ENCODE measurements at regions not wholly inside any gene's neighbourhood (a gene's known extent, or its start where the extent isn't known, plus 50 kb on each side); places are given as distances from the start of the nearest gene placed in this dataset.

GRCh38 chr3:30187366-30187765 lies 419.0 kb upstream of the TGFBR2 start:
- TF ChIP-seq CTCF (IDR thresholded peaks at IDR 0.05; ENCODE audit: low read depth, low read length, poor library complexity, severe bottlenecking) (no peak), EZH2phosphoT487 (IDR thresholded peaks at IDR 0.05; ENCODE audit: borderline replicate concordance, low read length) (no peak)
- Histone ChIP-seq H3K4me1 (ENCODE audit: control insufficient read depth, low read length) (no peaks in the 10 kb centered on the region), H4K20me1 (ENCODE audit: control insufficient read depth, insufficient read depth, low read depth, low read length) (no peaks in the 10 kb centered on the region), H3K36me3 (ENCODE audit: control insufficient read depth, low read length) (no peaks in the 10 kb centered on the region), H3K79me2 (ENCODE audit: control insufficient read depth, low read length) (no peaks in the 10 kb centered on the region), H3K27me3 (ENCODE audit: control insufficient read depth, low read length) (no peaks in the 10 kb centered on the region), H3K9me3 (ENCODE audit: control insufficient read depth, insufficient read depth, low read length) (no peaks in the 10 kb centered on the region), H3K9me2 (replicated peaks; ENCODE audit: control insufficient read depth, low read length) (no peaks in the 10 kb centered on the region), H3K27ac (ENCODE audit: low read depth, low read length) (no peak overlapping the region), H3F3A (ENCODE audit: control insufficient read depth, insufficient read depth) (no peaks in the 10 kb centered on the region), H3K4me3 (ENCODE audit: low read length) (no peak overlapping the region), H3K4me2 (ENCODE audit: low read length) (no peak overlapping the region)

- H3K27ac ChIP-seq (ENCODE audit: low read depth, low read length), result no peak overlapping the region
Observed at GRCh38 chr3:30188713-30189112, 417.7 kb upstream of the TGFBR2 start.

GRCh38 chr3:30189900-30190299 lies 416.5 kb upstream of the TGFBR2 start:
- Histone ChIP-seq H3F3A (ENCODE audit: control insufficient read depth, insufficient read depth) (no peaks in the 10 kb centered on the region), H3K79me2 (ENCODE audit: control insufficient read depth, low read length) (no peaks in the 10 kb centered on the region), H3K4me3 (ENCODE audit: low read length) (no peak overlapping the region), H3K36me3 (ENCODE audit: control insufficient read depth, low read length) (no peaks in the 10 kb centered on the region), H4K20me1 (ENCODE audit: control insufficient read depth, insufficient read depth, low read depth, low read length) (no peaks in the 10 kb centered on the region), H3K27me3 (ENCODE audit: control insufficient read depth, low read length) (no peaks in the 10 kb centered on the region; the same call in 1 of the 2 replicates), H3K4me2 (ENCODE audit: low read length) (no peak overlapping the region), H3K27ac (ENCODE audit: low read depth, low read length) (no peak overlapping the region), H3K9me2 (replicated peaks; ENCODE audit: control insufficient read depth, low read length) (no peaks in the 10 kb centered on the region), H3K4me1 (ENCODE audit: control insufficient read depth, low read length) (peaks cover 5% of the 10 kb centered on the region; the same call in 1 of the 2 replicates), H3K9me3 (ENCODE audit: control insufficient read depth, insufficient read depth, low read length) (no peaks in the 10 kb centered on the region)
- TF ChIP-seq EZH2phosphoT487 (IDR thresholded peaks at IDR 0.05; ENCODE audit: borderline replicate concordance, low read length), result no peak
- TF ChIP-seq CTCF (IDR thresholded peaks at IDR 0.05; ENCODE audit: low read depth, low read length, poor library complexity, severe bottlenecking), result no peak

More at GRCh38 chr3:30188713-30189112, 417.7 kb upstream of the TGFBR2 start:
- Histone ChIP-seq H3K36me3 (ENCODE audit: control insufficient read depth, low read length) (no peaks in the 10 kb centered on the region), H3K79me2 (ENCODE audit: control insufficient read depth, low read length) (no peaks in the 10 kb centered on the region), H3K27me3 (ENCODE audit: control insufficient read depth, low read length) (no peaks in the 10 kb centered on the region; the same call in 1 of the 2 replicates), H3K4me3 (ENCODE audit: low read length) (no peak overlapping the region), H4K20me1 (ENCODE audit: control insufficient read depth, insufficient read depth, low read depth, low read length) (no peaks in the 10 kb centered on the region), H3K9me2 (replicated peaks; ENCODE audit: control insufficient read depth, low read length) (no peaks in the 10 kb centered on the region), H3F3A (ENCODE audit: control insufficient read depth, insufficient read depth) (no peaks in the 10 kb centered on the region), H3K4me1 (ENCODE audit: control insufficient read depth, low read length) (peaks cover 5% of the 10 kb centered on the region; the same call in 1 of the 2 replicates), H3K9me3 (ENCODE audit: control insufficient read depth, insufficient read depth, low read length) (no peaks in the 10 kb centered on the region), H3K4me2 (ENCODE audit: low read length) (no peak overlapping the region)
- TF ChIP-seq CTCF (IDR thresholded peaks at IDR 0.05; ENCODE audit: low read depth, low read length, poor library complexity, severe bottlenecking) (no peak), EZH2phosphoT487 (IDR thresholded peaks at IDR 0.05; ENCODE audit: borderline replicate concordance, low read length) (no peak)

Measured in DOHH2 (cell line).